CD4-positive, alpha-beta T cell treated with Interleukin-12 subunit alpha and Interleukin-12 subunit beta, for 1 hour (primary cell): ENCODE measurements at regions not wholly inside any gene's neighbourhood (a gene's known extent, or its start where the extent isn't known, plus 50 kb on each side); places are given as distances from the start of the nearest gene placed in this dataset.

Experiments used
- DNase-seq: peaks from one replicate; pipeline ENCODE4 v3.0.0-alpha.2; 2020

DNA sequence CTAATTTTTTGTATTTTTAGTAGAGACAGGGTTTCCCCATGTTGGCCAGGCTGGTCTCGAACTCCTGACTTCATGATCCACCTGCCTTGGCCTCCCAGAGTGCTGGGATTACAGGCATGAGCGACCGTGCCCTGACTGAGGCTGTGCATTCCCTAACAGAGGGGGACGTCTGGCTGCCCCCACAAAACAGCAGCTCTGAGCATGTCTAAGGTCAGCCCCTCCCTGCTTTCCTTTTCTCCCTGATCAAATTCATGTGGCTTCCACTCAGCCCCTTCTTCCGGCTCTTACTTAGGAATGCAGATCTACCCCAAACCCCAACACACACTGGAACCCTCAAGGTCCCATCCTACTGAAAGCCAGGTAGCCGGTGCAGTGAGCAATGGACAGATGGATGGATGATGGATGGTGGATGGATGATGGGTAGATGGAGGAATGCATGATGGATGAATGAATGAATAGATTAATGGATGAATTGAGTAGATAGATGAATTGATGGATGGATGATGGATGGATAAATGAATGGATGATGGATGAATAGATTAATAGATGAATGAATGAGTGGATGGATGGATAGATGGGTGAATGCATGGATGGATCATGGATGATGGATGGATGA lies 91.5 kb upstream of the BHLHE23 start:
- DNase-seq: no peak

- no peak for DNase-seq
These were observed 90.6 kb upstream of the BHLHE23 start for GRCh38 chr20:63097336-63097831.

- no peak for DNase-seq
These were observed 90.0 kb upstream of the BHLHE23 start for GRCh38 chr20:63096681-63097335.

DNA sequence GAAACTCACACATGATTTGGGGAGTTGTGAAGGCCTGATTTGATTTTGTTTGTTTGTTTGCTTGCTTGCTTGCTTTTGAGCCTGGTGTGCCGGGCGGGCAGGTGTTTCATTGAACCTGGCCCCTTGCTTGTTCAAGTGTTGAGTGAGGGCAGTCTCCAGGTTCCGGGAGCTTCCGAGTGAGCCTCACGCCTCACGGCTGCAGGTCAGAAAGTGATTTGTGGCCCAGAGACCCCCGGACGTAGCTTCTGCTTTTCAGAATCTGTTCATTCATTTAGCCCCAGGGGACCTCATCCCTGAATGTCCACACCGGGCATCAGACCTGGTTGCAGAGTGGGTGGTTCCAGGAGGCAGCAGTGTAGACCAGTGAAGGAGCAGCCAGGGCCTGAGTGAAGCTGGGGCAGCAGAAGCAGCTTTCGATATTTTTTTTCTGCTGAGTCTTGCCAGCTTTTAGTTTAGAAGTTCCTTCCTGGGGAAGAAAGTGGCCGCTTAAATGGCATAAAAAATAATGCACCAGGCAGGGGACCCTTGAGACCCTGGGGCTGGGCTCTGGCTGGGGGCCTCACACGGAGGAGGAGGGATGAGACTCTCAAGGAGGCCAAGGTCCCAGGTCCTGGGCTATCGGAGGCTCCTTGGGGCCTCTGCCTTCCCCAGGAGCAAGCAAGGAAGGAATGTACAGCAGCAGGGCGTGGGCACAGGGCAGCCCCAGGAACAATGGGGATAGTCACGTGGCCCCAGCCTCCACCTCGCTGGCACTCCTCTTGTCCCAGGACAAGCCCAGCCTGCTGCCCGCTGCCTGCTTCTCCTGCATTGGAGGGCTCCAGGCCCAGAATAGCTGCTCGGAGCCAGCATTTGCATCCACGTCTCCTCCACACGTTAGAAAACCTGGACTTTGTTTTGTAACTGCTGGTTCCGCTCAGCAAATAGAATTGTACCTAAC lies 89.2 kb upstream of the BHLHE23 start:
- no peak for DNase-seq

DNA sequence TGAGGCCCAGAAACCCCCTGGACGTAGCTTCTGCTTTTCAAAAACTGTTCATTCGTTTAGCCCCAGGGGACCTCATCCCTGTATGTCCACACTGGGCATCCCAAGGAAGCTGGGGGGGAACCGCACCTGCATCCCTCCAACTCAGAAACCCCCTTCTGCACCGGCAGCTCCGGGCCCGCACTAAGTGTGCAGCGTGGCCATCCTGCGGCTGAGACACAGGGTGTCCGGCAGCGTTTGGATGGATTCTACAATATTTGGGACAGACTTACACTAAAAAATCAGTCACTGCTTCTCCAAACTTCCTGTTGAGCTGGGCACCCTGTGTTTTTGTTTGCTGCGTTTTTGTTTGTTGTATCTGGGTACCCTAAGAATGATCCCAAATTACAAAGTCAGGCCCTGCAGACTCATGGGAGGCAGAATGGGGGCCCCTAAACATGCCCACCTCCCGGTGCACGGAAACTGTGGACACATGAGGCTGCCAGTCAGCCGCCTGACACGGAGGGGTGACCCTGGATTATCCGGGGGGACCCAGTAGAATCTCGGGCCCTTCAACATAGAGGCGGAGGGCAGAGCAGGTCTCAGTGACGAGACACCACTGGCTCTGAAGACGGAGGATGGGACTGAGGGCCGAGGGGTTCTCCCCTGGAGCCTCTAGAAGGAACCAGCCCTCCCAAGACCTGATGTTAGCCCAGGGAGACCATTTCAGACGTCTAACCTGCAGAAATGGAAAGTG lies 88.2 kb upstream of the BHLHE23 start:
- DNase-seq: no peak

DNA sequence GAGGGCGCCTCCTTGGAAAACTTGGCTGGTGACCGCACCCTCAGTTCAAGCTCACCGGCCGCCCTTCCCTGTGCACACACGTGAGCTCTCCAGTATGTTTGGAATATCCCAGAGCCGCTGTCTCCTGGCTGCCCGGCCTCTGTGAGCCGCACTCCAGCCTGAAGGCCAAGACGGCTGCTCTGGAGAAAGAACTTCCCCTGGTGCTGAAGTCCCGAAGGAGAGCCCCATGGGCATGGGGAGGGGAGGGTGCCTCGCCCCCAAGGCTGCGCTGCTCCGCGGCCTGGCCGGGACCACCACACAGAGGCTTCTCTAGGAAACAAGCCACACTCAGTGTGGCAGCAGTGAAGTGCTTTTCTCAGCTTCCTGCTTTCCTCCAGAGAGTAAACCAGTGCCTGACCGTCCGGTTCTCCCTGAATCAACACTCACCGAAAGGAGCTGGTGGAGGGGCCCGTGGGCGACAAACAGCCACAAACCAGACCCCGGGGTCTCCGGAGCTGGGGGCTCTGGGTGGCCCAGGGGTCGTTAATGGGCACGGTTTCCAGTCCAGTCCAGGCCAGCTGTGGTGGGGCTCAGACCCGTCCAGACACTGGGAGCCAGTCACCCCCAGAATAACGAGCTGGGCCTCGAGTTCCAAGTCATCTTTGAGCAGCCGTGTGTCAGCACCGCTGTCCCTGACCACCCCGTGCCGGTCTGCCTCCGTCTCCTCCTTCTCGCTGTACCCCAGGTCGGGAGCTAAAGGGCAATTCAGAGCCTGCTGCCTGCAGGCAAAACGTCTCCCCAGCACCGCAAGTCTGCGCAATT lies 87.4 kb upstream of the BHLHE23 start:
- no peak for DNase-seq

DNA sequence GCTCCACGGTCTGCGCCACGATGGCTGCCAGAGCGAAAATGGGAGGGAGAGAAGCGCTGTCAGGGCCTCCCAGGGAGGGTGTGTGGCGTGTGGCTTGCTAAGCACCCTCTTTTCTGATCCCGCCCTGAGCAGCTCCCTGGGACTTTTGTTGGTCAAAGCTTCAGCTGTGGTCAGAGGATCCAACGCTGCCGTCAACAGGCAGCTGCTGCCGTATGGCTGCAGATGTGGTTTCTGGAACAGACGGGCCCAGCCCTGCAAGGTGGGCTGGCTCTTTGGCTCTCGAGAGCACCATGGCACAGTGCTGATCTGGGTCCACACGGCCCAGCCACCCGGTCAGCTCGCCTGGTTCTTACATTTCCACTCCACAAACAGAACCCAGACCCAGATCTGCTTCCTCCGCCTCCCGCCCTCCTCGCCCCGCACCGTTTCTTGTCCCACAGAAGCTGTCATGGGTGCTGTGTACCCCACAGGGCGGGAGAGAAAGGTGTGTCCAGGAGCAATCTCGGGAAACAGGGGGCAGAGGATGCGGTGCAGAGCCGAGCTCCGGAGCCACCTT lies 86.0 kb upstream of the BHLHE23 start:
- DNase-seq: no peak

GRCh38 chr20:63091901-63092659 lies 85.3 kb upstream of the BHLHE23 start:
- no peak for DNase-seq

DNA sequence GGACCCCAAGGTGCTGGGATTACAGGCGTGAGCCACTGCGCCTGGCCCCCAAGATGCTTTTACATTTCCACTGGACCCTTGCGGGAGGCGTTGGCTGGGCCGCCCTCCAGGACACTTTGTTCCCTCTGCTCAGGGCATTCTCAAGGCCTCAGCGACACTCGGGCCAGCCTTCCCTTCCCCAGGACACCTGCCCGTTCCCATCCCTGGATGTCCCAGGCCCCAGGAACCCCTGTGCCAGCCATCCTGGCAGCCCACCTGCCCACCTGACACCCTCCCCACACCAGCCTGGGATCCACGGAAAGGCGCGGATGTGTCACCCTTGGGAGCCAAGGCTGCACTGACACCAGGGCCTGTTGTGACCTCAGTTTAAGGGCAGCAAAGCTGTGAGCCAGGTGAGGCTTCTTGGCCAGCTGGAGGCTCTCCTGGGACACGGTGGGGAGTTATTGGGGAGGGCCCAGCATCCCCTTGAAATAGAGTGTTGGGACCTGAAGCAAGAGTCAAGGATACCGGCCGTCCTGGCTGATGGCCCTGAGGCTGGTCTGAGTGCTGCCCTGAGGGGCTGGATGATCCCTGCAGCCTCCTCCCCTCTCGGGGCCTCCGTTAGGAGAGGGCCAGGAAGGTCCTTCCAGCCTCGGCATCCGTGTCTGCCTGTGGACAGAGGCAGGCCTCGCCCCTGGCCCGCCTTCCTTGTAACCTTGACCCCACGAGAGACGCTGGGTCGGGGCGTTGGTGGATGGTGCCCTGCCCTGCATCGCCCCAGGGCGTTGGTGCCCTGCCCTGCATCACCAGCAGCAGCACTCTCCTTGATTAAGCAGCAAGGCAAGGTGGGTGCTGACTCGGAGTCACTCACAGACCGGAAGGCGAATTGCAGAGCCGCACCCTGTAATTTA lies 84.2 kb upstream of the BHLHE23 start:
- DNase-seq: no peak

- DNase-seq: no peak
These were observed 83.3 kb upstream of the BHLHE23 start for GRCh38 chr20:63090052-63090451.

GRCh38 chr20:63089051-63089907 lies 82.5 kb upstream of the BHLHE23 start:
- DNase-seq: no peak

GRCh38 chr20:63087872-63088680 lies 81.3 kb upstream of the BHLHE23 start:
- DNase-seq: no peak

DNA sequence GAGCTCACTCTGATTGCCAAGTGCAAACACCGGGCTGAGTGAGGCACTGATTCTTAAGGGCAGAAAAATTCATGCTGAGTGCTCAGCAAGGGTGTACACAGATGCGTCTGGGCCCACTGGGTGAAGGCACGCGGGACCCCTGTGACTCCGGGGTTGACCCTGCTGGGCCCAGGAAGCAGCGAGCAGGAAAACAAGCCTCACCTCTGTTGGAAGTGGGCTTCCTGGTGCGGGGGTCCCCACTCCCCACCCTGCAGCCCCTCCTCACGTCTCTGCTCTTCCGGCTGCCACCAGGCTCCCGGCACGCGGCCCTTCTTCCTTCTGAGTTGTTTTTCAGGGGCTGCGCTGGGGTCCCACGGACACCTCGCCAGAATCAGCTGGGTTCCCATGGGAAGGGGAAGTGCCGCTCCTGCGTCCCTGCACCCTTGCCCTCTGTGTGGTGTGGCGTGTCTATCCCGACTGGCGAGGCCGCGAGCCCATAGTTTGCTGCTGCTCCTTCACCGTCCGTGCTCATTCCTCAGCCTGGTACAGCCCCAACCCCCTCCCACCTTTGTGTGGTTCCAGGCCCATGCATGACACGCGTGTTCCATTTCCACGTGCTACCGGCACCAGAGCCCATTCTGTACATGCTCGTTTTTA lies 80.6 kb upstream of the BHLHE23 start:
- DNase-seq: no peak

GRCh38 chr20:63086421-63087235 lies 79.9 kb upstream of the BHLHE23 start:
- no peak for DNase-seq

DNA sequence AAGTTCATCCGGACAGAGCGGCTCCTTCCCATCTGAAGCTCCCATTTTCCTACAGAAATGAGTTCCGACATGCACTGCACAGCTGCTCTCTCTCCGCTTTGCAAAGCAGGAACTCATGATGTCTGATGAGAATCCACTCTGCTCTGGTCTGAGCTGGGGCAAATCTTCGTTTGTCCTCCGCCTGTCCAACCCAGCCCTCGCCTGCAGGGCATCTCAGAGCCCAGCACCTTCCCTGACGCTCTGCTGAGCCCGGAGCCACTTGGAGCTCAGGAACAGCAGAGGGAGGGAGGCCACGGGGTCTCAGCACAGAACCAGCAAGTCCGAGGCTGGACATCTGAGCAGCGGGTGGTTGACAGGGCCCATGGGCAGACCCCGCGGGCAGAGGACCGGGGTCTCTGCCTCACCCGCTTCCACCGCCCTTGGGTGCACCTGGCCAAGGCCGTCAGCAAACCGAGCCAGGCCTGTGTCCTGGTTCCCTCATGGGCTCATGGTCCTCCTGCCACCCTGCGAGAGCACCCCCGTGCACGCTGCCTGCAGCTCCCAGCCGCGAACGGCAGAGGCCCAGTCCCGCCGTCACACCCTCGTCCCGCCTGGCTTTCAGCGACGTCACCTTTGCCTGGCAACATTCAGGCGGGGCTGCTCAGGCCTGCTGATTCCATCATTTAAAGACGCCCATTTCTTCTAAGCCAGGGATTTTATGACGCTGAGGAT lies 78.5 kb upstream of the BHLHE23 start:
- DNase-seq: no peak

- no peak for DNase-seq
These were observed 77.8 kb upstream of the BHLHE23 start for GRCh38 chr20:63084563-63084927.
